Medulla oblongata (tissue), 1 donor: ENCODE measurements at regions not wholly inside any gene's neighbourhood (a gene's known extent, or its start where the extent isn't known, plus 50 kb on each side); places are given as distances from the start of the nearest gene placed in this dataset.

ENCODE experiments used
- DNase-seq: peaks from one replicate; pipeline ENCODE4 v3.0.0-alpha.2; 2015; ENCODE audit errors: extremely low spot score

DNA sequence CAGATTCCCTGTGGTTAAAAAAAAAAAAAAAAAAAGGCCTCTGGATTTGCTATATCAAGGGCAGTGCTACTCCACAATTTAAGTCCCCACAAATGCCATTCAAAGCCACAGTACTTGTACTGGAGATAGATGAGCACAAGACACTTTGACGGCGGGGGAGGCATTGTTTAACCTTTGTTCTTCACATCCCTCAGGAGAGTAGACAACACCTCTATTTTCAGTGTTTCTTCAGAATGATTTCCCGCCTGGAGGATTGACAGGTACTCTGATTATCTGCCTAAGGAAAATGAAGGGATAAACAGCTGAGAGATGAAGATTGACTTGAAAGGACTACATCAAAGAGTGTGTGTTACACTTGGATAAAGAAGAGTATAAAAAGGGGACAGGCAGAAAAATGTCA lies 58.7 kb downstream of the OTOL1 start:
- no peak for DNase-seq

- DNase-seq, result no peak
Measured at GRCh38 chr3:161556533-161556932, 59.9 kb downstream of the OTOL1 start.

GRCh38 chr3:161556941-161557340 lies 60.3 kb downstream of the OTOL1 start:
- DNase-seq, result no peak

DNA sequence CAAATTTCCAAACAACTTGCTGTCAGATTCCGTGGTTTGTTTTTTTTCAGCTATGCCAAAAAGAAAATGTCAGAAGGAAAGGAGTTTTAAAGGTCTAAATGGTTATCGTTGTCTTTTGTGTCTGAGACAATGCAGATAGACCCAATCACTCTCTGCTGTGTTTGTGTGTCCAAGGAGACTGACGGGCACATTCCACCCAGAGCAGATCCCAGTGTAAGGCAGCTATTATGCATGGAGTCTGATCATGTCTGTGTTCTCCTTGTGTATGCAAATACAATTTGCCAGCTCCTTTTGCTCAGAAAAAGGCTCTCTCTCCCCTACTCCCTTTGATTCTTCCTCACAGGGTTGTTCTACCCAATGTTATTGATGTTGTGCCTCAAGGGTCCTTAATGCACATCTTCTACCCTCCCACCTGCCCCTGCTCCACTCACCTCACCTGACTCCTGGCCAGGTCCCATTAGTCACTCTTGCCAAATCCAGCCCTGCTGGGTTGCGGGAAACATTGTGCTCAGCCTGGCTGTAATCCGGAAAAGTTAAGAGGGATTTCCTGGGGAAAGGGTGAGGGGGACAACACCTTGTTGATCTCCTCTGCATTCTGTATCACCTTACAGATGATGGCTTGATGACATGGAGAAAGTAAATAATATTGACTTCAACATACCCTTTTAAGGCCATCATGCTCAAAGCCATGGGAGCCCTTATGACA lies 61.0 kb downstream of the OTOL1 start:
- DNase-seq, result no peak

DNA sequence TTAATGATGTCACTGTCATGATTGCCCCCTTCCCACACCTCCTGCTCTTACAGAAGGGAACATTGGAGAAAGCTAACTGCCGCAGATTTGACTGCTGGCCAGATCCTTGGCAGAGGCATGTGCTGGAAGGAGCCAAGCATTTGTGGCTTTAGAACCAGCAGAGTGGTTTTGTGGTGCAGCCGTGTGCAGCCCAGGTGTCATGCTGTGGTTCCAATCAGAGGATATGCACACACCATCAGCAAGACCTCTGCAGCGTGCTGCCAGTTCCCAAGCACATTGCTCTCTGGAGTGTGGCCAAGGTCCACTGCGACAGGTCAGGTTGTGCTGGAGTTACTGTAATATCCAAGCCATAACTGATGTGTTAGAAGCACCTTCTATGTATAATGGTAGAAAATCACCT lies 61.6 kb downstream of the OTOL1 start:
- peak; percentile 14 for DNase-seq

- DNase-seq, result peak; percentile 70
Measured at GRCh38 chr3:161559177-161559998, 62.8 kb downstream of the OTOL1 start.

DNA sequence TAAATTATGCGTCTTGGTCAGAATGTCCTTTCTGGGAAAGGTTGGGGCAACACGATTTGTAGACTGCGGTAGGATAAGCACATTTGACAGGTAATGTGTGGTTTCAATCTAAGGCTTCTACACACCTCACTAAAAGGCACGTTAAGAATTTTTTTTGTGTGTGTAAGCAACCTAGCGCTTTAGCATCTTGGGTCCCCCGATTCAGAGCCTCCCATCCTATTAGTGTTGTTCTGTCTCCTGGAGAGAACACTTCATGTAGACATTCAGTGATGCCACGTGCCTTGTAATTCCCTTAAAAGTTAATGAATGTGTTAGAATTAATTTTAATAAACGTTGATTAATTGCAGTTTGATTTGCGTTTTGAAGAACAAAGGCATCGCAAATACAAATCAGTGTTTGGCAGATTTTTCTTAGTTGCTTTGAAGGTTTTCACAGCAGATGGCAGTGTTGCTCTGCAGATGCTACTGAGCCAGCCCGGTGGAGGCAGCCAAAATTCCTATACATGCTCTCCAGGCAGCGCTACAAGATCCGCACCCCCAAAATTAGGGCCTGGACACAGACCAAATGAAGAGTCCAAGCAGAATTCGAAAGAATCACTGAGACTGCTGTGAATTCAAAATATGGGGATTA lies 63.5 kb downstream of the OTOL1 start:
- peak; percentile 73 for DNase-seq

DNA sequence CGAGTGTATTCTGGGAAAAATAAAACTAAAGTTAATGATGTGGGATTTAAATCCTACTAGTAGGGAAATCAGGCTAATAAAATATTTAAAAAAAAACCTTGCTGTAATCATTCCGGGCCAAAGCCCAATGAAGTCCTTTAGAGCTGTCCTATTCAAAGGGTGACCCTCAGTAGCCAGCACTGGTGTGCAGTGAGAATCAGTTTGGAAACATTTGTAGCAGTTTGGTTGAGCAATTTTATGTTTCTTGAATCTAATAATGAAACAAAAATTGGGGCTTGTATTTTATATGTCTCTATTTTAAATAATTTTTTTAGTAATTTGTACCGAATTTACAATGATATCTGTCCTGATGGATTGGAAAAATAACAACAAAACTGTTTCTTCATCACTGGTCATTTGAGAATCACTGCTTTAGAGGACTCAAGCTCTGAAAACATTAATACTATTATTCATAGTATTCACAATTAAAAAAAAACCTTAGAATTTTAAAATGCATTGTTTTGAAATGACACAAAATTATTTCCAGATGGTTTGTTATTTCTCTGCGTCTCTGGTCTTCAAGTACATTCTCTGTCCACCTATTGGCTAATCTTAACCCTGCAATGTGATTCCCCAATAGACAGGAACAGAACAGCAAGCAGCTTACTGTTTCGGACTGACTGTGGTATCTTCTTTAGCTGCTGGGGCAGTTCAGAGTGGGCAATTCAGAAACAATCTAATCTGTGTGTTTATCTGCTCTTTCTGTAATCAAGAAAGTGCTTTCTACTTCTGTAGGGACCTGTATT lies 71.2 kb downstream of the OTOL1 start:
- no peak for DNase-seq

DNA sequence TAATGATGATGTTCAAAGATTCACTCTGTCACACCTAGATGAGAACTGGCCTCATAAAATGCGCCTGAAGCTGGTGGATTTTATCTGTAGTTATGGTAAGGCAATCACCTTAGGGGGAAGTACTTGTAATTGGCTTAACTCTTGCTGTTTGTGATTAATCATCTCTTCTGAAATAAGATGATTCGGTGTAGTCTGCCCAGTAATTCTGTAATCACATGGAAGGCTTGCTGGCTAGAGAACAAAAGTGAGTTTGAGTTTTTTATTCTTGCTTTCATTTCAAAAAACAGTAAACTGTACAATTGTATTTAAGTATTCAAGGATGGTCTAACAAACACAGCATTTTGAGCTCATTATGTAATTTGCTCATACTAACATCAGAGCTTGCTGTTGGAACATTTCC lies 72.1 kb downstream of the OTOL1 start:
- DNase-seq, result no peak

DNA sequence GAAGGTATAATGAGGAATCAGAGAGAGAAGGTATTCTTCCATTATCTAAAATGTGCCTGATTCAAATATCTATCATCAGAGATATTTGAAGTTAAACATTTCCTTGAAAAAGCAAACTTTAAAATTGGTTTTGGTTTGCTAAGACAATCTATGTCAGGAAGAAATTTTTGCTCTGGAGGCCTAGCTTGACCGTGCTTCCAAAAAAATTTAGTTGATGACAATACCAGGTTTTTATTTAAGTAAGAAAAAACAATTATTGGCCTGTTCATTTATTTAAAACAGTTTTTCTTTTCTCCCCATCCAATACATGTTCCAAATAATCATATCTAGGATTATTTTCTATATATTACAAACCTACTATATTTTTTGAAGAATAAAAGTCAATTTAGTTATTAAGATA lies 75.3 kb downstream of the OTOL1 start:
- no peak for DNase-seq

DNA sequence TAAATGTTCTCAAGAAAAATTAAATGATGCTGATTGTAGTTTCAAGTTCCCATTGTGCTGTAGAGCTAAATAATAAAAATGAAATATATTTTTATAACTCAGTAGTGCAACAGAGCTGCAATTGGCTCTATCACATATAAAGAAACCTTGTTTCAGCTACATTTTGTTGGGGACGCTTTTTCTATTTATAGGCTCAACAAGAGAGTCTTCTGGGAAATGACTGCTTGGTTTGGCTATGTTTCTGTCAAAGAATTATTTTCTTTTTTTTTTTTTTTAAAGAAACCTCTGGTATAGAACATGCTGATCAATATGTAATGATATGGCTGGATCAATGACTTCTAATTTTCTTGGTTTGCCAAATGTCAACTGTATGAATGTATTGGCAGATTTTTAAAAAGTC lies 76.5 kb downstream of the OTOL1 start:
- DNase-seq, result no peak

- no peak for DNase-seq
Measured at GRCh38 chr3:161575901-161576300, 79.3 kb downstream of the OTOL1 start.

DNA sequence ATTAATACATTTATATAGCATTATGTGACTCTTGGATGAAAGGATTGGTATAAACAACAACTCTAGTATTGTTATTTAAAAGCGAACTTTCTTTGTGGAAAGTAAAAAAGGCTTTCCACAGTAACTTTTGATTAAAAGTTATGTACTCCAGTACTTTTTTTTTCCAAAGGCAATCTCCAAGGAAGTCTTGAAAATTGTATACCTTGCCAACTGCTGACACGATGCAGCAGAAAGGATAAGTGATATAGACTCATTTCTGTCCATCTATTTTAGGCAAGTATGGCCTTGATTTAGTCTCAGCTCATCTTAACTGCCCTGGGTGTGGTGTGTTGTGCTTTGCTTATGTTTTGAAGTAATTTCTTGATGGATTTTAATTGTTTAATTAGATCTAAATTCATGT lies 79.7 kb downstream of the OTOL1 start:
- no peak for DNase-seq

DNA sequence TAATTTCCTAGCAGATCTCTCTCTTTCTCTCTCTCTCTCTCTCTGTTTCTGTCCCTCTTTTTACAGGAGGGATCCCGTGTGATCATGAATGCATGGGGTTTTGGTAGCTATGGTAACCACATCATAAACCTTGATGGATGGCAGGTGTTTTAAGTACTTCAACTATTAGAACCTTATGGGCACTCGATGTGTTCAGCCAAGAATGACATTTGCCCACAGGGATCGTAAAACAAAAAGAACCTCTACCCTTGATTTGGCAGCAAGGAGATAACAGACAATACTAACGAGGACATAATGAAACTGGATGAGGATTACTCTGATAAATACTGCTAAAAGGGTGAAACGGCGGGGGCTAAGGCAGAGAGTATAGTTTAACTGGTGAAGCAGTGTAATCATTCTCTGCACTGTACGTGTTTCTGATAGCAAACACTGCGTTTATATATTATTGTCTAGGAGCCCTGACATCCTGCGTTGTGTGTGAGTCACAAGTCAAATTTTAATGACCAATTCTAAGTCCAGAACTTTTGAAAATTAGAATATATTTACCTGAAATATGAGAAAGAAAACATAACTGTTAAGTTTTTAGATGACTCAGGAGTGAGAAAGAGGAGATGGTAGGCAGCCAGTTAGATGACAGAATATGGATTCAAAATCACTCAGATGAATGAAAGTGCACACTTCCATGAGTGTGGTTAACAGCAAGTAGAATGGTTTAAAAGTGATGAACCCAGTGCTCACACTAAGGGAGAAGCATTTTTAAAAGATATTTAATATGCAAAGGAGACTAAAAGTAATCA lies 80.3 kb downstream of the OTOL1 start:
- no peak for DNase-seq

DNA sequence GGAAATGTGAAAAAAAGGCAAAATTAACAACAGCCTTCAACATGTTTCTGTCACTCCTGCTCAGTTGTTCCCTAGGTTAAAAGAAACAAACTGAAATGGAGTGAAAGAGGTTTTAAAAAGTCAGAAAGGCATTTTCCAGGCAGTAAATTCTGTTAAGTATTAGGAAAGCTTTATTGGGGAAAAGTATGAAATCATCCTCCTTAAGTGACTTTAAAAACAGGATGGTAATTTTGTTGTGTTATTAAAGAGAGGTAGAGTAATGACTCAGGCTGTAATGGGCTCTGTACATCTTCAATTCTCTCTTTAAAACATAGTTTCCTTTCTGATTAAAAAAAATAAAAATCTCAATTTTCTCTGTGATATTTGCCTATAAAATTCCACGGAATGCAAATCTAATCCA lies 81.1 kb downstream of the OTOL1 start:
- no peak for DNase-seq

- no peak for DNase-seq
Measured at GRCh38 chr3:161579395-161580126, 83.0 kb downstream of the OTOL1 start.

GRCh38 chr3:161585922-161586321 lies 89.3 kb downstream of the OTOL1 start:
- no peak for DNase-seq

GRCh38 chr3:161586556-161587235 lies 90.1 kb downstream of the OTOL1 start:
- DNase-seq, result no peak

DNA sequence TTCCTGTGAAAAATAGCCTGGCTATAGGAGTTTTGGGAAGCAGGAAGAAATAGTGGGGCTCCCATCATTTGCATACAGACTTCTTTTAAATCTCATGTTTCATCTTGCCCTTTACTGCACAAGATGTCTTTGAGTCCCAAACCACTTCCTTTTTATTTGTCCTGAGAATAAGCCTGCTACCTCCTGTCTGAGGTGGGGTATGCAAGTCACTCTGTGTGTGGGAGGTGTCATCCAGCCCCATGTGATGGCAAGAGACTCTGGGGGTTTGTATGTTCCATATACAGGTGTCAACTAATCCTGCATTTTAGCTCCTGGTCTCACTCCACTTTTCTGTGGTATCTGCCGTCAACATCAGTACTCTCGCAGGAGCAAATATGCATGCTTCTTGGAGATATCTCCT lies 102.0 kb downstream of the OTOL1 start:
- DNase-seq, result no peak

- no peak for DNase-seq
Measured at GRCh38 chr3:161599697-161600096, 103.1 kb downstream of the OTOL1 start.
